Astrocyte (in vitro differentiated cells and primary cell): ENCODE measurements at regions not wholly inside any gene's neighbourhood (a gene's known extent, or its start where the extent isn't known, plus 50 kb on each side); places are given as distances from the start of the nearest gene placed in this dataset.

Experiments used
- CTCF ChIP-seq: IDR thresholded peaks from 2 replicates; pipeline ENCODE4 v1.5.1; 2011; ENCODE audit warnings: low read depth, mild to moderate bottlenecking, inconsistent platforms, low read length, moderate library complexity; ENCODE audit not compliant: insufficient read depth
- EZH2 ChIP-seq: IDR thresholded peaks from 2 replicates; pipeline ENCODE4 v1.6.1; 2012; ENCODE audit warnings: mild to moderate bottlenecking, low read length, inconsistent platforms; ENCODE audit not compliant: insufficient read depth

- no peak for TF ChIP-seq CTCF
- no peak for TF ChIP-seq EZH2
Measured at GRCh38 chr9:28379082-28379481, 805.8 kb upstream of the C9orf72 start.
